ENCODE measurements at regions not wholly inside any gene's neighbourhood (a gene's known extent, or its start where the extent isn't known, plus 50 kb on each side); places are given as distances from the start of the nearest gene placed in this dataset.

DNA sequence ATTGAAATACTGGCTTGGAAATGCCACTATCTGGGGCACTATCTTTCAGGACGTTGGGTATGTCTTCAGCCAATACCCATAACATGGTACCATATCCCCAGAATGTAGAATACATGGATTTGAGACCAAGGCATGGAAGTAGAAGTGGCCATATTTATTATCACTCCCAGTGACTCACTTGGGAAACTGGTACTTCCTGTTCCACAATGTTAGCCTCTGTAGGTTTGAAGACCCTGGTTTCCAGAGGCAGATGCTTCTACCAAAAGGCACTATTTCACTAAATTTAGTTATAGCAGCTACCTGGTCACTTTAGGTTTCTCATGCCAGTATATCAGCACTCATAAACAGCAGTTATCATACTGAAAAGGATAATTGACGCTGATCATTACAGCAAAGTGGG is 184.2 kb downstream of the CCDC71L start:
- Mint-ChIP-seq H3K27me3 (ENCODE audit: insufficient read depth) (no peaks in the 10 kb centered on the region), H3K4me3 (no peak overlapping the region), H3K4me1 (ENCODE audit: low read depth) (peaks cover 13% of the 10 kb centered on the region), H3K9me3 (no peaks in the 10 kb centered on the region; the same call in 1 of the 2 replicates), H3K36me3 (ENCODE audit: low read depth) (peaks cover 4% of the 10 kb centered on the region; the same call in 1 of the 2 replicates), H3K27ac (no peak overlapping the region)
- DNase-seq, result no peak
- TF ChIP-seq, protein P1, sequence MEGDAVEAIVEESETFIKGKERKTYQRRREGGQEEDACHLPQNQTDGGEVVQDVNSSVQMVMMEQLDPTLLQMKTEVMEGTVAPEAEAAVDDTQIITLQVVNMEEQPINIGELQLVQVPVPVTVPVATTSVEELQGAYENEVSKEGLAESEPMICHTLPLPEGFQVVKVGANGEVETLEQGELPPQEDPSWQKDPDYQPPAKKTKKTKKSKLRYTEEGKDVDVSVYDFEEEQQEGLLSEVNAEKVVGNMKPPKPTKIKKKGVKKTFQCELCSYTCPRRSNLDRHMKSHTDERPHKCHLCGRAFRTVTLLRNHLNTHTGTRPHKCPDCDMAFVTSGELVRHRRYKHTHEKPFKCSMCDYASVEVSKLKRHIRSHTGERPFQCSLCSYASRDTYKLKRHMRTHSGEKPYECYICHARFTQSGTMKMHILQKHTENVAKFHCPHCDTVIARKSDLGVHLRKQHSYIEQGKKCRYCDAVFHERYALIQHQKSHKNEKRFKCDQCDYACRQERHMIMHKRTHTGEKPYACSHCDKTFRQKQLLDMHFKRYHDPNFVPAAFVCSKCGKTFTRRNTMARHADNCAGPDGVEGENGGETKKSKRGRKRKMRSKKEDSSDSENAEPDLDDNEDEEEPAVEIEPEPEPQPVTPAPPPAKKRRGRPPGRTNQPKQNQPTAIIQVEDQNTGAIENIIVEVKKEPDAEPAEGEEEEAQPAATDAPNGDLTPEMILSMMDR (IDR thresholded peaks at IDR 0.05), result no peak

GRCh38 chr7:106472741-106473140 is 188.0 kb upstream of the NAMPT start:
- Mint-ChIP-seq H3K4me1 (ENCODE audit: low read depth) (peaks cover 8% of the 10 kb centered on the region), H3K9me3 (no peaks in the 10 kb centered on the region), H3K4me3 (no peak overlapping the region), H3K36me3 (ENCODE audit: low read depth) (no peaks in the 10 kb centered on the region), H3K27me3 (ENCODE audit: insufficient read depth) (no peaks in the 10 kb centered on the region), H3K27ac (no peak overlapping the region)
- TF ChIP-seq, protein P1 (IDR thresholded peaks at IDR 0.05), result no peak
- DNase-seq, result no peak

DNA sequence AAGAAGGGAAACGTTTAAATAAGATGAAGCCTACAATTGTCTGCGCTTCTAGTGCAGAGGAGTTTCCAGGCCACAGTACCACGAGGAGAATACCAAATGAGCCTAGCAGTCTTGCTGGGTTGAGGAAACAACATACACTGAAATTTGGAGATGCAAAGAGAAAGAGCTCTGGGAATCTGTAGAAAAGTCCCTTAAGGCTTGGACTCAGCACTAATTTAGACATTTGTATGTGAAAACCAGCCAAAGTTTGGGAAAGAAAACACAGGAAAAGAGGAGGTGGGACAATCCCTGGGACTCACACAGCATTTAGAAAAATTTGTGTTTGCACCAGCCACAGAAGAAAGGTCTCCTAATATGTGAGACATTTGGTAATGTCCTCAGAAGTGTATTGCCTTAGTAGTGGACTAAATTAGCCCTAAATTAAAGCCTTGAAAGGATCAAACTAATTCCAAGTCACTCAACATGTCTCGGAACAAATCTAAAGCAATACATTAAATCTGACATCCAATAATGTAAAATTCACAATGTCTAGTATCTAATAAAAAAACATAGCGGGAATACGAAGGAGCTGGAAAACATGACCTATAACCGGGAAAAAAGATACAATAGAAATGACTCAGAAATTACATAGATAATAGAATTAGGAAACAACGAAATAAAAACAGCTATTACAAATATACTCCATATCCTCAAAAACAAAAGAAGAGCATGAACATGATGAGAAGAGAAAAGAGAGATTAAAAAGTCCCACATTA is 187.1 kb upstream of the NAMPT start:
- DNase-seq, result no peak
- Mint-ChIP-seq H3K27me3 (ENCODE audit: insufficient read depth) (no peaks in the 10 kb centered on the region), H3K4me3 (no peak overlapping the region), H3K27ac (no peak overlapping the region), H3K36me3 (ENCODE audit: low read depth) (no peaks in the 10 kb centered on the region), H3K4me1 (ENCODE audit: low read depth) (peaks cover 8% of the 10 kb centered on the region), H3K9me3 (no peaks in the 10 kb centered on the region)
- TF ChIP-seq, protein P1 (IDR thresholded peaks at IDR 0.05), result no peak

GRCh38 chr7:106471021-106471420 is 186.2 kb upstream of the NAMPT start:
- TF ChIP-seq, protein P1 (IDR thresholded peaks at IDR 0.05), result no peak

DNA sequence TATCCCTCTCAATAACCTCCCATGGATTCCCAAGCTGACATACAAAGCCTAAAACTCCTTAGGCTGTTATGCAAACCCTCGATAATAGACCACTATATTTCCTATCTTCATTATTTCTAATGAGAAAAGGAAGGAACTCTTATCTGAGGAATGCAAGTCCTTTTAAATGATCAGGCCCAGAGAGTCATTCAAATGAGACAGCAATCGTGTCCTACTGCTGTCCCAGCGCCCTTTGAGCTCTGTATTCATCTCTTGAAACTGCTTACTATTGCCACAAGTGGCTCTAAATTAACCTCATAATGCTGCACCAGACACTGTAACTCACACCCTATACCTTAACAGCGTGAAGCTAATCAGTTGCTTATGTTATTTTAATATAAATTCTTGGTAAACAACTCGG is 182.1 kb upstream of the NAMPT start:
- H3K4me1 Mint-ChIP-seq (ENCODE audit: low read depth), result peaks cover 22% of the 10 kb centered on the region
- no peak for DNase-seq
- no peaks in the 10 kb centered on the region for H3K9me3 Mint-ChIP-seq
- no peak overlapping the region for H3K27ac Mint-ChIP-seq
- no peaks in the 10 kb centered on the region for H3K36me3 Mint-ChIP-seq (ENCODE audit: low read depth)
- H3K4me3 Mint-ChIP-seq, result no peak overlapping the region
- TF ChIP-seq, protein P1 (IDR thresholded peaks at IDR 0.05), result no peak
- no peaks in the 10 kb centered on the region for H3K27me3 Mint-ChIP-seq (ENCODE audit: insufficient read depth)

More at GRCh38 chr7:106471021-106471420, 186.2 kb upstream of the NAMPT start:
- DNase-seq, result no peak
- H3K4me1 Mint-ChIP-seq (ENCODE audit: low read depth), result peaks cover 8% of the 10 kb centered on the region
- H3K9me3 Mint-ChIP-seq, result no peaks in the 10 kb centered on the region
- no peak overlapping the region for H3K27ac Mint-ChIP-seq
- no peaks in the 10 kb centered on the region for H3K36me3 Mint-ChIP-seq (ENCODE audit: low read depth)
- H3K27me3 Mint-ChIP-seq (ENCODE audit: insufficient read depth), result no peaks in the 10 kb centered on the region
- H3K4me3 Mint-ChIP-seq, result no peak overlapping the region

Measured in HFFc6 (cell line).